Calu3 (cell line): ENCODE measurements at regions not wholly inside any gene's neighbourhood (a gene's known extent, or its start where the extent isn't known, plus 50 kb on each side); places are given as distances from the start of the nearest gene placed in this dataset.

ENCODE experiments used
- BruUV-seq: library from RNA; stranded (reverse); fragments of 400-500 nt; replicated peaks from 2 replicates; lab custom pipeline; 2021; lab: Mats Ljungman, UMichigan
- CTCF ChIA-PET: fragments of 300-600 bp; sonication (Branson Sonifier 250); formaldehyde crosslinking; loops from one replicate; lab custom pipeline; 2022; ENCODE audit warnings: antibody characterized with exemption; lab: Charles Lee
- DNase-seq: peaks from one replicate; pipeline ENCODE4 v3.0.0; 2022
- H3K27ac Mint-ChIP-seq: one replicate; pipeline ENCODE4 v1.8.0; 2022; ENCODE audit warnings: mixed read lengths; ENCODE audit not compliant: unreplicated experiment
- H3K27me3 Mint-ChIP-seq: one replicate; pipeline ENCODE4 v1.8.0; 2022; ENCODE audit warnings: mixed read lengths; ENCODE audit not compliant: unreplicated experiment
- H3K36me3 Mint-ChIP-seq: one replicate; pipeline ENCODE4 v1.8.0; 2022; ENCODE audit warnings: mild to moderate bottlenecking, moderate library complexity, mixed read lengths; ENCODE audit not compliant: insufficient read depth, unreplicated experiment
- H3K4me1 Mint-ChIP-seq: one replicate; pipeline ENCODE4 v1.8.0; 2022; ENCODE audit warnings: mild to moderate bottlenecking, low read depth, mixed read lengths; ENCODE audit not compliant: unreplicated experiment
- H3K4me3 Mint-ChIP-seq: one replicate; pipeline ENCODE4 v1.8.0; 2022; ENCODE audit warnings: mild to moderate bottlenecking, low read depth, moderate library complexity, mixed read lengths; ENCODE audit not compliant: unreplicated experiment
- H3K9me3 Mint-ChIP-seq: one replicate; pipeline ENCODE4 v1.8.0; 2022; ENCODE audit warnings: low read depth, mixed read lengths; ENCODE audit not compliant: unreplicated experiment
- intact Hi-C: fragments of 100-400 bp; cut with micrococcal nuclease; formaldehyde crosslinking; loops from one replicate; pipeline ENCODE4 v1.10.0; 2022; ENCODE audit not compliant: unreplicated experiment
- TF ChIP-seq, protein P1 (sequence below): fragments of 200-600 bp; IDR thresholded peaks from one replicate; pipeline ENCODE4 v1.8.0; 2022; ENCODE audit warnings: antibody characterized with exemption; ENCODE audit not compliant: unreplicated experiment

DNA sequence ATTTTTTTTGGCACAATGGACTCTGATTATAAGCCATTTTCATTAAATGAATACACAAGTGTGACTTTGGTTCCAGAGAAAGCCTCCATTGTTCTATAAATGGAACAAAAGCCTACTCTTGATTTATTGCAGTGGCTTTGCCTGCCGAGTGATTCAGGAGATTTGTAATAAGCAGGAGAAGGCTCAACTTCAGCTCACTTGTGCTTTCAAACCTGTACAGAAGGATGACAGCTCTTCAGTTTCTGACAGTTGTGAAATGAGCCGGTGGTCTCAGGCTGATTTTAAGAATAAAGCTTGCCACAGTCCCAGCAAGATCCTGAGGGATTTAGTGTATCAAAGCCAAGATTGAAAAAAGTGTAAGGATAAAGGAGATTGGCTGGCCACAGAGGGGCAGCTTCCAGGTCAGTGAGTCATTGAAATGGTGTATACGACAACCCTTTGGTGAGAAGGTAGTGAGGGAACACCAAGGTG lies 438.8 kb upstream of the TGFBR2 start:
- CTCF ChIA-PET: interaction anchor here (0.9 to 1.8 kb wide), 3 partner anchors 21 to 54 kb away, joined by 3 to 5 read pairs (median 3); no protein-coding TSS in a partner anchor
- intact Hi-C loops: no loop called here
- H3K36me3 Mint-ChIP-seq: no peaks in the 10 kb centered on the region
- no peaks in the 10 kb centered on the region for H3K27me3 Mint-ChIP-seq
- peak overlapping the region; percentile 94 for H3K27ac Mint-ChIP-seq
- peaks cover 23% of the 10 kb centered on the region for H3K4me1 Mint-ChIP-seq
- no TSS peak for BruUV-seq
- no peaks in the 10 kb centered on the region for H3K9me3 Mint-ChIP-seq
- TF ChIP-seq, protein P1, sequence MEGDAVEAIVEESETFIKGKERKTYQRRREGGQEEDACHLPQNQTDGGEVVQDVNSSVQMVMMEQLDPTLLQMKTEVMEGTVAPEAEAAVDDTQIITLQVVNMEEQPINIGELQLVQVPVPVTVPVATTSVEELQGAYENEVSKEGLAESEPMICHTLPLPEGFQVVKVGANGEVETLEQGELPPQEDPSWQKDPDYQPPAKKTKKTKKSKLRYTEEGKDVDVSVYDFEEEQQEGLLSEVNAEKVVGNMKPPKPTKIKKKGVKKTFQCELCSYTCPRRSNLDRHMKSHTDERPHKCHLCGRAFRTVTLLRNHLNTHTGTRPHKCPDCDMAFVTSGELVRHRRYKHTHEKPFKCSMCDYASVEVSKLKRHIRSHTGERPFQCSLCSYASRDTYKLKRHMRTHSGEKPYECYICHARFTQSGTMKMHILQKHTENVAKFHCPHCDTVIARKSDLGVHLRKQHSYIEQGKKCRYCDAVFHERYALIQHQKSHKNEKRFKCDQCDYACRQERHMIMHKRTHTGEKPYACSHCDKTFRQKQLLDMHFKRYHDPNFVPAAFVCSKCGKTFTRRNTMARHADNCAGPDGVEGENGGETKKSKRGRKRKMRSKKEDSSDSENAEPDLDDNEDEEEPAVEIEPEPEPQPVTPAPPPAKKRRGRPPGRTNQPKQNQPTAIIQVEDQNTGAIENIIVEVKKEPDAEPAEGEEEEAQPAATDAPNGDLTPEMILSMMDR: no peak
- peak; percentile 13 for DNase-seq
- peak overlapping the region; percentile 33 for H3K4me3 Mint-ChIP-seq

DNA sequence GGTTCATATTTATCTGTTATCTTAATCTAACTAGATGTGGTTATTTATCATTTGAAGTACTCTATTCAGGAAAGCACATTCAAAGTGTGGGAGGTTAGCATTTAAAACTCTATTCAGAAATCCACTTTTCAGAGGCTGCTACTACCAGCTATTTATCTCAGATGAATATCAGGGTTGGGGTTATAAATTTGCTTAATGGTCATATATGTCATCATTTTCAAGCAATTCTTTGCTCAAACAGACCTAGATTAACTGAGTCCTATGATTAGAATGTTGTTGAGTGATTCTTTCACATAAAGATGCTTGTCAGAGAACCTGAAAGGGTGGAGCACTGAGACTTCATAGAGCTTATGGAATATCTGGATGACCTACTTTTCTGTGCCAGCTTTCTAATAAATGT lies 436.9 kb upstream of the TGFBR2 start:
- no peak overlapping the region for H3K27ac Mint-ChIP-seq
- no peaks in the 10 kb centered on the region for H3K9me3 Mint-ChIP-seq
- CTCF ChIA-PET: no interaction called here
- H3K27me3 Mint-ChIP-seq: no peaks in the 10 kb centered on the region
- no TSS peak for BruUV-seq
- H3K4me3 Mint-ChIP-seq: no peak overlapping the region
- no peaks in the 10 kb centered on the region for H3K36me3 Mint-ChIP-seq
- DNase-seq: no peak
- TF ChIP-seq, protein P1: no peak
- peaks cover 23% of the 10 kb centered on the region for H3K4me1 Mint-ChIP-seq
- intact Hi-C loops: no loop called here

DNA sequence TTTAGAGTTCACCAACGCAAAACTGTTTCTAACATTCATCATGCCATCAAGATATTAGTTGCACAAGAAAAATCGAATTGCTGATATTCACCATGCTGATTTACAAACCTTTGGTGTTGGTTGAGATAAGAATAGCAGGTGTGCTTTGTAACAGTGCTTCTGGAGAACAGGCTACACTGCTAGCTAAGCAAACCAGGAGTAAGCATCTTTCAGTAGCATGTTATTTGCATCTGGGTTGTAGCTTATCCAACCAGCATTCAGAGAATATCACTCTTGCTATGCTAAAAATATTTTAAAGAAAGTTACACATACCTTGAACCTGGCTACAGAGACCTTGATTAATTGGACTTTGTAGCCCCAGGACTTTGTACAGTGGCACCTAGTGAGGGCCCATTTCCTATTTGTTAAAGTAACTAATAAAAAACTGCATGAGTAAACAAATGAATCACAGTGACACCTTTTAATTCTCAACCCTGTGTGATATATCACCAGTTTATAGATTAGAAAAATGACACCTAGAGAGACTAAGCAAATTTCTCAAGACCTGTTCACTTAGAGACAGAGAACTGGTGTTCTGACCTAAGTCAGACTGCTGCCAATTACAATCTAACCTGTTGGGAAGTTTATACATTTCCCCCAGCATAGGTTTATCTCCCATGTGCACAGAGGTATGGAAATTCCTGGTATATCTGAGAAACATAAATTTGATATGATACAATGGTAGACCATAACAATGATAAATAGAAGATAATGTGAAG lies 435.5 kb upstream of the TGFBR2 start:
- Mint-ChIP-seq H3K27ac (no peak overlapping the region), H3K9me3 (no peaks in the 10 kb centered on the region), H3K27me3 (no peaks in the 10 kb centered on the region), H3K4me3 (no peak overlapping the region), H3K4me1 (peaks cover 23% of the 10 kb centered on the region), H3K36me3 (no peaks in the 10 kb centered on the region)
- BruUV-seq: no TSS peak
- intact Hi-C loops: loop anchor here (2.0 kb wide), 1 partner anchor 14 kb away; no protein-coding TSS in a partner anchor
- DNase-seq: peak; percentile 1
- TF ChIP-seq, protein P1: no peak
- CTCF ChIA-PET: no interaction called here

DNA sequence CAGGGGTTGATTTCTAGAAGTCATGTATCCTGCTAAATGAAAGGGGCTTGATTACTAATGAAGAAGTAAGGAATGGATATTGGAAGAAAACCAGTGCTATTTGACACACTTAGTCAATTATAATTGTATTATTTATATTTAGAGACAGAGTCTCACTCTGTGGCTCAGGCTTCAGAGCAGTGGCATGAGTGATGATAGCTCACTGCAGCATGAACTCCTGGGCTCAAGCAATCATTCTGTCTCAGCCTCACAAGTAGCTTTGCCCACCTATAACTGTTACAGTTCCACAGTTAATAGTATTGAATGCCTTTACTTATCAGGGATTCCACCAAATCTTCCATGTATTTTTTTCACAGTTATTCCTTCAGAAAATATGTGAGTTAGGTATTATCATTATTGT lies 432.0 kb upstream of the TGFBR2 start:
- H3K27me3 Mint-ChIP-seq: no peaks in the 10 kb centered on the region
- H3K27ac Mint-ChIP-seq: no peak overlapping the region
- BruUV-seq: no TSS peak
- no peak overlapping the region for H3K4me3 Mint-ChIP-seq
- TF ChIP-seq, protein P1: no peak
- no peak for DNase-seq
- H3K9me3 Mint-ChIP-seq: no peaks in the 10 kb centered on the region
- H3K4me1 Mint-ChIP-seq: peaks cover 11% of the 10 kb centered on the region
- H3K36me3 Mint-ChIP-seq: no peaks in the 10 kb centered on the region
- CTCF ChIA-PET: no interaction called here
- intact Hi-C loops: no loop called here
